ENCODE measurements at regions not wholly inside any gene's neighbourhood (a gene's known extent, or its start where the extent isn't known, plus 50 kb on each side); places are given as distances from the start of the nearest gene placed in this dataset.

DNA sequence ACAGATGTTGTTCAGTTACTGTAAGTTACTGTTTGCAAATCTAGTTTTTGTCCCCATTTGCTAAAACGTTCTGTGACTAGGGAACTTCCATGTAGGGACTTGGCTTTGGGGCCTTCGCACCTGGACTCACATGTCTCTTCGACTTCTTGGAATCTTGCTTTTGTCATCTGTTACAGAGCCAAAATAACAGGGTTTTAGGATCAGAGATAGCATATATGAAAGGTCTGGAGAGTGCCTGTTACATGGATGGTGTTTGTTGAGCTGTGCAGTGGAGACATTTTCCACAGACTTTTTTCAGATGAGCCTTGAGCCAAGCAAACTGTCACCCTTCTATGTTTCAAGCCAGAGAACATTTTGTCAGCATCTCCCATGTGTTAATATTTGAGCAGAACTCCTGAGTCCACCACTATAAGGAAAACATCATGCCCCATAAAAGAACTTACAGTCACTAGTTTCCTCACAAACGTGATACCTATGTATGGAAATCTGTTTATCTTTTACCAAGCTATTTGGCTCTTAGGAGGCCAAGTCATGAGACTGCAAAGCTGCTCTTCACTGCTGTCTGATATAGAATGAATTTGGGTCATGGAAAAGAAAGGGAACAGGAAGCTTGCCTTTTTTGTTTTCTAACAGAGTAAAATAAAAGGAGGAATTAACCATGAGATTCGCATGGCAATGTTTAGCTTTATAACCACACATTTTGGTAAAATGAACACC, 818.6 kb upstream of the IGFBP3 start:
- no peak for DNase-seq (ENCODE audit: low read depth in 1 of 2, low spot score in 2 of 2)
- H3K4me3 ChIP-seq (ENCODE audit: extremely low read depth in 1 of 4, insufficient read depth in 2 of 4, low read depth in 3 of 4, low read length in 4 of 4): no peak overlapping the region
- no peak overlapping the region for H2BK120ac ChIP-seq (replicated peaks; ENCODE audit: low read depth, low read length)
- H3K4me1 ChIP-seq (replicated peaks in 1 of 4; ENCODE audit: control insufficient read depth in 3 of 4, insufficient read depth in 4 of 4, low read length in 3 of 4): 0 out of 7 replicates have a peak, but pooled peaks cover 0 to 2% (median 0%) of the 10 kb centered on the region in 4 experiments
- no peak overlapping the region for H3K18ac ChIP-seq (ENCODE audit: extremely low read depth, low read length)
- ChIA-PET CTCF (ENCODE audit: partially characterized antibody) (interaction anchor here (0.6 to 1.0 kb wide), 3 partner anchors 20 to 441 kb away, joined by 3 read pairs; no protein-coding TSS in a partner anchor), POLR2A (ENCODE audit: partially characterized antibody) (no interaction called here)
- no peaks in the 10 kb centered on the region for H3K36me3 ChIP-seq (ENCODE audit: control insufficient read depth in 2 of 4, insufficient read depth in 4 of 4, low read length in 3 of 4)
- no peak overlapping the region for H2BK5ac ChIP-seq (ENCODE audit: low read depth, low read length)
- no peaks in the 10 kb centered on the region for H3K27me3 ChIP-seq (replicated peaks in 1 of 4; ENCODE audit: control insufficient read depth in 3 of 4, extremely low read depth in 1 of 4, insufficient read depth in 3 of 4, low read length in 3 of 4)
- no peak overlapping the region for H3K14ac ChIP-seq (ENCODE audit: insufficient read length)
- no peak overlapping the region for H3K23ac ChIP-seq (ENCODE audit: insufficient read length)
- no peak overlapping the region for H2AK5ac ChIP-seq (ENCODE audit: low read depth, low read length)
- no peak for FAIRE-seq
- no peak overlapping the region for H4K8ac ChIP-seq (ENCODE audit: extremely low read depth, insufficient read depth, low read length)
- peak overlapping the region; percentile 19; the same call in 1 of the 2 replicates for H2AFZ ChIP-seq (ENCODE audit: low read length)
- no peak overlapping the region for H3K27ac ChIP-seq (ENCODE audit: low read depth, low read length)
- H3K79me1 ChIP-seq (ENCODE audit: low read depth, low read length): no peaks in the 10 kb centered on the region
- 88% methylated on average over 5 of the region's 5 CpGs; no CpG with 5 or more reads in 1 of the 2 experiments for WGBS, 2 experiments (ENCODE audit: extremely low coverage in 1 of 2, insufficient coverage in 1 of 2, insufficient read length in 1 of 2, insufficient replicate concordance in 2 of 2, low coverage in 1 of 2, low lambda C conversion rate in 2 of 2, missing lambda C conversion rate in 1 of 2)
- no peaks in the 10 kb centered on the region for H3K79me2 ChIP-seq (ENCODE audit: control insufficient read depth in 1 of 2, insufficient read depth in 2 of 2, low read length in 2 of 2)
- H2BK20ac ChIP-seq (ENCODE audit: low read length): peak overlapping the region; percentile 17; the same call in 1 of the 2 replicates
- H3K9ac ChIP-seq (replicated peaks in 1 of 4; ENCODE audit: extremely low read depth in 1 of 4, low read depth in 3 of 4, low read length in 3 of 4): no peak overlapping the region
- no peak overlapping the region for H4K91ac ChIP-seq (replicated peaks; ENCODE audit: insufficient read length, low read length)
- no peak overlapping the region for H2BK15ac ChIP-seq (ENCODE audit: low read length)
- no peaks in the 10 kb centered on the region for H4K20me1 ChIP-seq (replicated peaks in 1 of 2; ENCODE audit: control insufficient read depth in 1 of 2, insufficient read depth in 2 of 2, low read length in 2 of 2)
- H2BK12ac ChIP-seq (ENCODE audit: low read depth, low read length): no peak overlapping the region
- H3K4me2 ChIP-seq (ENCODE audit: insufficient read depth in 1 of 2, low read depth in 2 of 2, low read length in 2 of 2): no peak overlapping the region
- H3K4ac ChIP-seq (replicated peaks; ENCODE audit: insufficient read length, low read depth, low read length): no peak overlapping the region
- no peaks in the 10 kb centered on the region for H3K9me3 ChIP-seq (ENCODE audit: insufficient read depth in 2 of 2, low read depth in 1 of 2, low read length in 1 of 2)
- no peak overlapping the region for H3K56ac ChIP-seq (replicated peaks; ENCODE audit: insufficient read length, low read depth, low read length)
- no peak overlapping the region for H4K5ac ChIP-seq (ENCODE audit: insufficient read length, low read depth, low read length)
- no peaks in the 10 kb centered on the region for H3K23me2 ChIP-seq (ENCODE audit: low read depth, low read length)
- TF ChIP-seq, protein P1, sequence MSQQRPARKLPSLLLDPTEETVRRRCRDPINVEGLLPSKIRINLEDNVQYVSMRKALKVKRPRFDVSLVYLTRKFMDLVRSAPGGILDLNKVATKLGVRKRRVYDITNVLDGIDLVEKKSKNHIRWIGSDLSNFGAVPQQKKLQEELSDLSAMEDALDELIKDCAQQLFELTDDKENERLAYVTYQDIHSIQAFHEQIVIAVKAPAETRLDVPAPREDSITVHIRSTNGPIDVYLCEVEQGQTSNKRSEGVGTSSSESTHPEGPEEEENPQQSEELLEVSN (IDR thresholded peaks at IDR 0.05): no peak
- TF ChIP-seq EZH2 (IDR thresholded peaks at IDR 0.05; ENCODE audit: low read depth, low read length, severe bottlenecking) (no peak), BRCA1 (IDR thresholded peaks at IDR 0.05; ENCODE audit: low read depth, low read length) (no peak), SIN3A (conservative IDR thresholded peaks at IDR 0.05 in 1 of 2, IDR thresholded peaks at IDR 0.05 in 1 of 2; ENCODE audit: low read depth in 1 of 2, low read length in 2 of 2) (no peak), KDM5A (IDR thresholded peaks at IDR 0.05; ENCODE audit: low read length) (no peak), YY1 (IDR thresholded peaks at IDR 0.05; ENCODE audit: low read depth, low read length) (no peak), TAF1 (IDR thresholded peaks at IDR 0.05; ENCODE audit: low read depth, low read length) (no peak), POLR2A (IDR thresholded peaks at IDR 0.05; ENCODE audit: control extremely low read depth in 1 of 2, low read depth in 2 of 2, low read length in 2 of 2) (no peak), GTF2F1 (IDR thresholded peaks at IDR 0.05; ENCODE audit: borderline replicate concordance, low read depth, low read length) (no peak), GABPA (IDR thresholded peaks at IDR 0.05; ENCODE audit: borderline replicate concordance, insufficient read depth, low read length) (no peak), POU5F1 (IDR thresholded peaks at IDR 0.05; ENCODE audit: low read depth, low read length) (no peak), CBX8 (IDR thresholded peaks at IDR 0.05; ENCODE audit: borderline replicate concordance, low read depth, low read length) (no peak)

Measured in H1 (cell line).